DOHH2 (cell line): ENCODE measurements at regions not wholly inside any gene's neighbourhood (a gene's known extent, or its start where the extent isn't known, plus 50 kb on each side); places are given as distances from the start of the nearest gene placed in this dataset.

Source experiments
- EZH2phosphoT487 ChIP-seq: fragments of 200-600 bp; sonication (generic); IDR thresholded peaks from 2 replicates; pipeline ENCODE4 v1.6.1; 2017; ENCODE audit warnings: borderline replicate concordance, mild to moderate bottlenecking, antibody characterized with exemption, low read length, moderate library complexity, mixed read lengths
- TF ChIP-seq, protein P1 (sequence below): fragments of 200-600 bp; sonication (generic); IDR thresholded peaks from one replicate; pipeline ENCODE4 v1.5.1; 2014; ENCODE audit warnings: antibody characterized with exemption, mild to moderate bottlenecking, low read depth, low read length; ENCODE audit not compliant: poor library complexity, severe bottlenecking

DNA sequence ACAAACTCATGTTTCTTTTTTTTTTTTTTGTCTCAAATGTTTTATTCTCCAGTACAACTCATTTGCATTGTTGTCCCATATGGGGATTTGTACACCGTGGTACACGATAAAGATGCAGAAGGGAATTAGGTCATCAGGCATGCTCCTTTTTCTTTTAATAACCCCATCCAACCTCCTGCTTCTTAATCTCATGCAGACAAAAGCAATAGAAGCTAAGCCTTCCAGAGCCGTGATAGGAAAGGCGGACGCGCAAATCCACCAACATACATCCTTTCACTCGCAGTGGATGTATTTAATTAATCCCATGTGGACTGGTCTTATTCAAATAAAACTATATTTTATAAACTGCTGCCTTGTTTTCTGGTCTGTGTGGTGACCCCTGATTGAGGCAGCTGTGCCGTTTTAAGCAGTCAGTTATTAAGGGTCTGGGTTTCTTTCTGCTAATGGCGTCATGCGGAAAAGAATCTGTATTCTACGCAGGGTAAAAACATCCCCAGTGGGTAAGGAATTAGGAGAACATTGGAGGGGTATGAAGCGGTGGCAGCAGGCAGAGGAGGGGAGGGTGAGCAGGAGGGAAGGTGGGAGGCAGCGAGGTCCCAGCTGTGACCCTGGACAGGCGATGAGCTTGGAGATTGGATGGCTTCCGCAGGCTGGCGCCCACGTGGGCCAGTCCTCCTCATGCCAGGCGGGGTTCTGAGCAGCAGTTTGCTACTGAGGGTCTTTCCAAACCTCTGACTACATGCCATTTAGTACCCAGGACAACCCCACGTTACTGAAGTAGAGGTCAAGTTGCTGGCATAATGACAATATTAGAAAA, 172.8 kb downstream of the LINC00237 start:
- TF ChIP-seq, protein P1, sequence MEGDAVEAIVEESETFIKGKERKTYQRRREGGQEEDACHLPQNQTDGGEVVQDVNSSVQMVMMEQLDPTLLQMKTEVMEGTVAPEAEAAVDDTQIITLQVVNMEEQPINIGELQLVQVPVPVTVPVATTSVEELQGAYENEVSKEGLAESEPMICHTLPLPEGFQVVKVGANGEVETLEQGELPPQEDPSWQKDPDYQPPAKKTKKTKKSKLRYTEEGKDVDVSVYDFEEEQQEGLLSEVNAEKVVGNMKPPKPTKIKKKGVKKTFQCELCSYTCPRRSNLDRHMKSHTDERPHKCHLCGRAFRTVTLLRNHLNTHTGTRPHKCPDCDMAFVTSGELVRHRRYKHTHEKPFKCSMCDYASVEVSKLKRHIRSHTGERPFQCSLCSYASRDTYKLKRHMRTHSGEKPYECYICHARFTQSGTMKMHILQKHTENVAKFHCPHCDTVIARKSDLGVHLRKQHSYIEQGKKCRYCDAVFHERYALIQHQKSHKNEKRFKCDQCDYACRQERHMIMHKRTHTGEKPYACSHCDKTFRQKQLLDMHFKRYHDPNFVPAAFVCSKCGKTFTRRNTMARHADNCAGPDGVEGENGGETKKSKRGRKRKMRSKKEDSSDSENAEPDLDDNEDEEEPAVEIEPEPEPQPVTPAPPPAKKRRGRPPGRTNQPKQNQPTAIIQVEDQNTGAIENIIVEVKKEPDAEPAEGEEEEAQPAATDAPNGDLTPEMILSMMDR = no peak
- no peak for TF ChIP-seq EZH2phosphoT487
